GM21515 (cell line): ENCODE measurements at regions not wholly inside any gene's neighbourhood (a gene's known extent, or its start where the extent isn't known, plus 50 kb on each side); places are given as distances from the start of the nearest gene placed in this dataset.

Experiments used
- ATAC-seq: cut with Tn5 transposase; IDR thresholded peaks from one replicate; pipeline ENCODE4 v1.9.1; 2021; ENCODE audit not compliant: unreplicated experiment

- ATAC-seq = no peak
Observed at GRCh38 chr18:52000435-52000834, 339.6 kb upstream of the DCC start.

- no peak for ATAC-seq
Observed at GRCh38 chr18:52001106-52001505, 338.9 kb upstream of the DCC start.

- ATAC-seq = no peak
Observed at GRCh38 chr18:52002600-52002999, 337.4 kb upstream of the DCC start.

DNA sequence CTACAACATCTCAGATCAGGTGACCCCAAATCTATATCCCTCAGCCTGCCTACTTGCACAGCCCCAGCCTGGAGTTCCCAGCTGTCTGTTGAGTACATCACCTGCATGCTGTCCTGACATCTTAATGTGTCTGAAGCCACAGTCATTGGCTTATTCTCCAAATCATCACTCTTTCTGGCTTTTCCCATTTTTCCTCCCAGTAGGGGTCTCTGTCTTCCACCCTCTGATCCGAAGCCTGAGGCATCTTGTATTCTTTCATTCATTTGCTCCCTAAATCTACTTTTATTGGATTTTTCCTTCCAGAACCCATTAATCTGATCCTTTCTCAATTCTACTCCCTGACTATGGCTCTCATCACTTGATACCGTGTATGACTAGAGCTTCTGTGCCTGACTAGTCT, 332.9 kb upstream of the DCC start:
- ATAC-seq = no peak

- ATAC-seq = no peak
Observed at GRCh38 chr18:52008330-52008729, 331.7 kb upstream of the DCC start.

DNA sequence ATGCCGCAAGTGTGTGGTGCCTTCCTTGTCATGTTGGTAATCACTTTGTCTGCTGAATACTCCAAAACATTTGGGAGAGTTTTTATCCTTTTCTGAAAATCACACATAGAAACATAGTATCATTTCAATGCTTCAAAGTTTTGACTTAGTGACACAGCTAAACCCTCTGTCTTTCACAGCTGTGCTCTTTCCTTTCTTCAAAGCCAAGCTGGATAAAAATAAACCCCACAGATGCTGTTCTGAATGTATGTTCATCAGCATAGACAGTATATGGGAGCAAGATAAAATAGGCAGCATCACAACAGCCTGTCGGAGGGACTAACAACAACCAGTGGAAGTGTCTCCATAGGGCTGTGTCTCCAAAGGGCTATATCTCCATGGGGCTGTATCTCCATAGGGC, 331.3 kb upstream of the DCC start:
- no peak for ATAC-seq

DNA sequence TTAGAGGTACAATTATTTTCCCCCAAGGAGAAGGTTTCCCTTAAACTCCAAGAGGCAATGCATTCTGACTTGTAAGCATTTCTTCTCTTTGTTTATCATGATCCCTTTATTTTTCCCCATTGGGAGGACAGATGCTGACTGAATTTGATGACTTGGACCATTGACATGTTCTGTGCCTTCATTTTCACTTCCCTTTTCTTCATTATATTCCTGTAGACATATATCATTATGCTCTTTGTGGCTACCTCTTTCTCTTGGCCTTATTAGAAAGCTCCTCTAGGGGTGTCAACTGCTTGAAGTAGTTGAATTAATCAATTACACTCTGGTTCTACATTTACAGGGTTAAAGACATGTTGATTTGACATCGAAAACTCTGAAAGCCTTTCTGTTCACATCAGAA, 330.0 kb upstream of the DCC start:
- no peak for ATAC-seq

DNA sequence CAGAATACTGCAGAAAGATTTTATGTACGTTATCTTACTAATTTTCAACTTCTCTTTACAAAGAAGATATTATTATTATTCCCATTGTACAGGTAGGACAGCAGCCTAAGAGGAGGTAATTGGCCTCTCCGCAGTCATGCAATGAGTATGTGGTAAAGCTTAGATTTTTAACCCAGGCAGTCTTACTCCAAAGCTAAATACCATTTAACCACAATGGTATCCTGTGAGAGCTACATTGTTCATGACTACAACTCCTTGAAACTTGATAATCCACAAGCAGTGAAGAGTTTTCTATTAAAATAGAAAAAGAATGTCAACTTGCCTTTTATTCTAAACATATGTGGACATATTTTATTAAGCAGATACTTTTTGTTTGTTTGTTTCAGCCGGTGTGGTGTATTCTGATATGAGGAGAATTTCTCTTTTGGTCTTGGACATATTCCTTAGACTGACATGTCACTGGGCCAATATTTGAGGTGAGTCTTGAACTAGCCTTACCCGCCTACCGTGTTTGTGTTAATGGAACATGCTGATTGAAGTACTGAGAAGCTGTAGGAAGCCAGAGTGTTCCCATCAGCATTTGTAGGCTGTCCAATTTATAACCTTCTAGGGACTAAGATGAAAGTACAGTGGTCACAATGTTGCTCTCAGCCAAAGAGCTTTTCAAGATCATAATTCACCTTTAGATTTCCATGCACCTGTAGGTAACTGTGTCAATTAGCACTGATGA, 293.9 kb upstream of the DCC start:
- ATAC-seq = no peak

- ATAC-seq = no peak
Observed at GRCh38 chr18:52046842-52047241, 293.2 kb upstream of the DCC start.

- ATAC-seq = no peak
Observed at GRCh38 chr18:52054324-52054723, 285.7 kb upstream of the DCC start.

GRCh38 chr18:52060607-52061304, 279.2 kb upstream of the DCC start:
- ATAC-seq = no peak

DNA sequence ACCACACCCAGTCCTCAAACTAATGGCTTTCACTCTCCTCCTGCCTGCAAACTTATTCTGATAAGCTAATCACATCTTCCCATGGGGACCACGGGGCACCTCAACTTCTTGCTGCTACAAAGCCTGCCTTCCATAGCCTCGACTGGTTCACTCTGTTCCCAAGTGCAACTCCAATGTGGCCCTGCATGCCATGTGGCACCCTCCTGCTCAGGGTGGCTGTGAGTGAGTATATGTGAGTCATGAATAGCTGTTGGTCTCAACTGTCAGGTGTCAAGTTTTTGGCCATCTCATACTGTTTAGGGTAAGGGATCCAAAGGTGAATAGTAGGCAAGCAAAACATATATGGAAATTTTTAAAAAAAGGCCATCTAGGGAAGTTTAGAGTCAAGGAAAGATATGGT, 276.1 kb upstream of the DCC start:
- no peak for ATAC-seq

- ATAC-seq = no peak
Observed at GRCh38 chr18:52069201-52069600, 270.8 kb upstream of the DCC start.

DNA sequence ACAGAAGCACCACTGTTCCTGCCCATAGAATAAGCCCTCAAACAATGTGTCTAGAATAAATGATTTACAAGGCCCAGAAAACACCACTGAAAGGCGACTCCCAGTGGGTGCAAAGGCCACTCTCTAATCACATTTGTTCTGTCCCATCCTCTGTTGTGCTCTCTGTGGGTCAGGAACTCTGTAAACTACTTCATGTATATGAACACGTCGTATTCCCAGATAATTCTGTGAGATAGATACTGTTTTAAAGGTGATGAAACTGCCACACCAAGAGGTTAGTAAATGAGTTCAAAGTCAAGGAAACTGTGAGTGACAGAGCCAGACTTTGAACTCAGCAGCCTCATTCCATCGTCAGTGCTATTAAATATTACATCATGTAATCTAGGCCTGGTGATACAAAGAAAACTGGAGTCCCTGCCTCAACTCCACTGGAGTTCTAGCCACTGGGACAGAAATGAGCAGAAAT, 269.7 kb upstream of the DCC start:
- ATAC-seq = no peak

DNA sequence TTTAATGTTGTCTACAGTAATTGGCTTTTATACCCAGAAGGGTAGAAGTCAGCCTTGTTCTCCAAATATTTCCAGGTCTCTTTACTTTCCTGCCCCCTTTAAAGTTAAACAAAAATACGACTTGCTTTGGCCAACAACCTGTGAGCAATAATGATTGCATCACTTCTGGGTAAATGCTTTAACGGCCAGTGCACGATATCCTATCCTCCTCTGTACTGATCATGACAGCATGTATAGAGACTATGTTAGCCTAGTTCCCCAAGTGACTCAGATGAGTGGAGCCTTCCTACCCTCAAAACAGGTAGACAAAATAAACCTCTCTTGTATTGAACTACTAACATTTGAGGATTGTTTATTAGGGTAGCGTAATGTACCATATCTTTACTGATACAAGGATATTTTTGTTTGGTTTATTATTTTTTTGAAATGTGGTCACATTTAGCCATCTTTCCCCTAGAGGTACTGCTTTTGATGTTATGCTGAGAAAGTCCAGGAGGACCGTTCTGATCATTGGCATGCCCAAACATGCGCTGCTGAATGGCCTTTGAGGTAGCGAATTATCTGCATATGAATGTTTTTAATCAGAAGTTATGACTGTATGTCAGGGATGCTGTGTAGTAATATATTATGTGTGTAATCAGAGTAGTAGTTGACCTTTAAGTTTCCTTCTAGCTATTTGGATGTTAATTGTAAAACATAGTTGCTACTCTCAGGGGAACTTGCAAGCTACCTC, 262.6 kb upstream of the DCC start:
- ATAC-seq = no peak

GRCh38 chr18:52082246-52082645, 257.8 kb upstream of the DCC start:
- no peak for ATAC-seq

DNA sequence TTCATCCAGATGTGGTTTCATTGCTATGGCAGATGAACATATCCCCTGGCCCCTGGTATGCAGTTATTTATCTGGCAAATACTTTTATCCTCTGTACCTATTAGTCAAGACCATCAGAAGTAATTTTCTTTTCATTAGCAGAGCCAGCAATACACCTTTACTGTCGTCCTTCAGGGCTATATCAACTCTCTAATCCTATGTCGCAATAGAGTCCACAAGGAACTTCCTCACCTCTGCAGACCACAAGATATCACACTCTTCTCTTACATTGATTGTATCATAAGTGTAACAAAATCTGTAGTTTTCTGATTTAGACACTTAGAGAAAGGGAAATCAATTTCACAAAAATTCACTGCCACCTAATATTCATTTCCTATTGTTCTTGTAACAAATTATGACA, 252.9 kb upstream of the DCC start:
- no peak for ATAC-seq

DNA sequence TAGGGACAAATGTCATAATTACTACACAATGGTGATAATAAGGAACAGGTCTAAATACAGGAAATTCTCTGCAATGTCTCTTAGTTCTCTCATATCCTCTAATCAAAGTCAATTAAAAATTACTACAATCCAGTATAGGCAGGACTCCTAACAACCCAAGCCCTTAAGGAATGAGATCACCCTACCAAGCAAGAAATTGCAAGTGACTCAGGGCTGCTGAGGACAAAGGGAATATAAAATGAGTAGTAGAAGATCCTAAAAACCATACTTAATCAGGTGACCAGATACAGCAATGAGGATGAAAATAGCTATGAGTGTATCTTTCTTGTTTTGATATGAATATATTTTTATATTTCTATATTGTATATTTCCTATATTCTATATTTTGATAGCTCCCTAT, 250.0 kb upstream of the DCC start:
- ATAC-seq = no peak

- no peak for ATAC-seq
Observed at GRCh38 chr18:52093171-52093570, 246.8 kb upstream of the DCC start.

DNA sequence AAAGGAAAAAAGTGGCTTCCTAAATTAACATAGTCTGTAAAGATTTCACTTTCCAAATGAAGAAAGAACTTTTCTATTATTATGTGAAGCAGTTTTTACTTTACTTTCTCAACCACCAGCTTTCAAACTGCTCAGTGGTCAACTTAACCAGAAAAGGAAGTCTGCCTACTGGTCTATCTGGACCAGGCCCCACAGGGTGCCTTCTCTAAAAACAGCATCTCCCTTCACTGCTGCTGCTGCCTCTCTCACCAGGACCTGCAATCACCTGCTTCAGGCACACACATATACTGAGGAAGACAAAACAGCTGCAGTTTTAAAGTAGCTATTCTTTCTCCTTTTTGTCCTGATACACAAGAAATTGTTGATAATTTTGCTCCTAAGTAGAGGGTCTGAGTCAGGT, 221.3 kb upstream of the DCC start:
- no peak for ATAC-seq

- no peak for ATAC-seq
Observed at GRCh38 chr18:52130624-52131301, 209.2 kb upstream of the DCC start.
